CD4-positive, alpha-beta memory T cell (primary cell): ENCODE measurements at regions not wholly inside any gene's neighbourhood (a gene's known extent, or its start where the extent isn't known, plus 50 kb on each side); places are given as distances from the start of the nearest gene placed in this dataset.

ENCODE experiments used
- CTCF ChIA-PET: fragments of 350-600 bp; sonication (Branson Sonifier 250); formaldehyde crosslinking; loops from one replicate; lab custom pipeline; 2021; ENCODE audit warnings: inconsistent platforms; ENCODE audit not compliant: partially characterized antibody; lab: Charles Lee
- POLR2A ChIA-PET: fragments of 350-600 bp; sonication (Branson Sonifier 250); formaldehyde crosslinking; loops from one replicate; lab custom pipeline; 2021; ENCODE audit not compliant: partially characterized antibody; lab: Charles Lee
- DNase-seq, 5 donors: peaks; one replicate each; pipeline versions ENCODE4 v3.0.0 to v3.0.0-alpha.2; 2020 to 2022; ENCODE audit warnings: mixed read lengths in 1 of 5
- H3K27ac ChIP-seq: one replicate; pipeline ENCODE4 v1.7.0; 2013; ENCODE audit warnings: low read depth, low read length
- H3K27me3 ChIP-seq: 2 replicates; pipeline ENCODE4 v1.7.0; 2013; ENCODE audit warnings: mild to moderate bottlenecking, low read length, moderate library complexity; ENCODE audit not compliant: insufficient read depth
- H3K36me3 ChIP-seq: 2 replicates; pipeline ENCODE4 v1.7.0; 2013; ENCODE audit warnings: mild to moderate bottlenecking, low read length, moderate library complexity; ENCODE audit not compliant: insufficient read depth
- H3K4me1 ChIP-seq: 2 replicates; pipeline ENCODE4 v1.7.0; 2013; ENCODE audit warnings: mild to moderate bottlenecking, low read length, moderate library complexity; ENCODE audit not compliant: insufficient read depth
- H3K4me3 ChIP-seq, 2 donors: one replicate each; pipeline ENCODE4 v1.7.0; 2013; ENCODE audit warnings: low read length in 2 of 2, mild to moderate bottlenecking in 1 of 2
- H3K9me3 ChIP-seq, 2 donors: one replicate each; pipeline ENCODE4 v1.7.0; 2013; ENCODE audit warnings: low read length in 2 of 2, control low read depth in 1 of 2; ENCODE audit not compliant: control insufficient read depth in 1 of 2
- H3K27ac Mint-ChIP-seq, 7 donors: one replicate each; pipeline ENCODE4 v1.8.0; 2020 to 2021; ENCODE audit warnings: mixed read lengths in 7 of 7, mild to moderate bottlenecking in 6 of 7, inconsistent platforms in 3 of 7, moderate library complexity in 3 of 7
- H3K27me3 Mint-ChIP-seq, 2 donors: one replicate each; pipeline ENCODE4 v1.8.0; 2020 to 2021; ENCODE audit warnings: mixed read lengths in 2 of 2
- H3K36me3 Mint-ChIP-seq, 2 donors: one replicate each; pipeline ENCODE4 v1.8.0; 2020 to 2021; ENCODE audit warnings: mixed read lengths in 2 of 2, inconsistent platforms in 1 of 2, mild to moderate bottlenecking in 1 of 2
- H3K4me1 Mint-ChIP-seq, 4 donors: one replicate each; pipeline ENCODE4 v1.8.0; 2020 to 2021; ENCODE audit warnings: mixed read lengths in 4 of 4, mild to moderate bottlenecking in 1 of 4
- H3K4me3 Mint-ChIP-seq, 8 donors: one replicate each; pipeline ENCODE4 v1.8.0; 2020 to 2021; ENCODE audit warnings: mixed read lengths in 8 of 8, mild to moderate bottlenecking in 7 of 8, moderate library complexity in 6 of 8, inconsistent platforms in 3 of 8
- H3K9me3 Mint-ChIP-seq, 8 donors: one replicate each; pipeline ENCODE4 v1.8.0; 2020 to 2021; ENCODE audit warnings: mixed read lengths in 8 of 8, mild to moderate bottlenecking in 5 of 8, inconsistent platforms in 3 of 8, moderate library complexity in 1 of 8
- intact Hi-C: fragments of 100-400 bp; cut with micrococcal nuclease; formaldehyde crosslinking; loops from one replicate; pipeline ENCODE4 v1.15.1; 2023

GRCh38 chr1:177488722-177489121, 318.0 kb downstream of the BRINP2 start:
- no peak for DNase-seq
- Histone ChIP-seq H3K9me3 (no peaks in the 10 kb centered on the region), H3K4me3 (no peak overlapping the region), H3K4me1 (no peaks in the 10 kb centered on the region), H3K36me3 (no peaks in the 10 kb centered on the region), H3K27ac (no peak overlapping the region), H3K27me3 (no peaks in the 10 kb centered on the region)
- no peak overlapping the region for H3K27ac Mint-ChIP-seq
- H3K9me3 Mint-ChIP-seq = peaks cover 0 to 15% (median 5%) of the 10 kb centered on the region in 8 donors
- H3K4me3 Mint-ChIP-seq = no peak overlapping the region
- ChIA-PET CTCF (no interaction called here), POLR2A (no interaction called here)
- H3K4me1 Mint-ChIP-seq = no peaks in the 10 kb centered on the region
- no peaks in the 10 kb centered on the region for H3K27me3 Mint-ChIP-seq
- intact Hi-C loops = no loop called here
- no peaks in the 10 kb centered on the region for H3K36me3 Mint-ChIP-seq

- ChIA-PET POLR2A (no interaction called here), CTCF (no interaction called here)
- H3K4me3 ChIP-seq = no peak overlapping the region
- H3K36me3 ChIP-seq = no peaks in the 10 kb centered on the region
- no peaks in the 10 kb centered on the region for H3K4me1 ChIP-seq
- H3K9me3 ChIP-seq = no peaks in the 10 kb centered on the region
- DNase-seq = no peak
- H3K9me3 Mint-ChIP-seq = peaks cover 0 to 18% (median 5%) of the 10 kb centered on the region in 8 donors
- H3K36me3 Mint-ChIP-seq = no peaks in the 10 kb centered on the region
- H3K27me3 ChIP-seq = no peaks in the 10 kb centered on the region
- no peak overlapping the region for H3K27ac Mint-ChIP-seq
- H3K4me1 Mint-ChIP-seq = no peaks in the 10 kb centered on the region
- H3K27me3 Mint-ChIP-seq = no peaks in the 10 kb centered on the region
- no peak overlapping the region for H3K4me3 Mint-ChIP-seq
- no peak overlapping the region for H3K27ac ChIP-seq
- intact Hi-C loops = no loop called here
Measured at GRCh38 chr1:177487481-177487880, 316.7 kb downstream of the BRINP2 start.

- H3K4me3 ChIP-seq = no peak overlapping the region
- DNase-seq = no peak
- H3K27ac ChIP-seq = no peak overlapping the region
- no peaks in the 10 kb centered on the region for H3K27me3 ChIP-seq
- Mint-ChIP-seq H3K27me3 (no peaks in the 10 kb centered on the region), H3K27ac (no peak overlapping the region), H3K9me3 (peaks cover 0 to 22% (median 5%) of the 10 kb centered on the region in 8 donors), H3K4me3 (no peak overlapping the region), H3K36me3 (no peaks in the 10 kb centered on the region), H3K4me1 (no peaks in the 10 kb centered on the region)
- no peaks in the 10 kb centered on the region for H3K4me1 ChIP-seq
- ChIA-PET POLR2A (no interaction called here), CTCF (no interaction called here)
- no peaks in the 10 kb centered on the region for H3K9me3 ChIP-seq
- no peaks in the 10 kb centered on the region for H3K36me3 ChIP-seq
- intact Hi-C loops = no loop called here
Measured at GRCh38 chr1:177480741-177481305, 310.1 kb downstream of the BRINP2 start.

GRCh38 chr1:177479600-177479999, 308.8 kb downstream of the BRINP2 start:
- Histone ChIP-seq H3K9me3 (no peaks in the 10 kb centered on the region), H3K36me3 (no peaks in the 10 kb centered on the region), H3K27ac (no peak overlapping the region), H3K4me3 (no peak overlapping the region), H3K27me3 (no peaks in the 10 kb centered on the region), H3K4me1 (no peaks in the 10 kb centered on the region)
- Mint-ChIP-seq H3K27ac (no peak overlapping the region), H3K36me3 (no peaks in the 10 kb centered on the region), H3K4me3 (no peak overlapping the region), H3K4me1 (no peaks in the 10 kb centered on the region), H3K27me3 (no peaks in the 10 kb centered on the region), H3K9me3 (peaks cover 0 to 10% (median 5%) of the 10 kb centered on the region in 8 donors)
- intact Hi-C loops = no loop called here
- CTCF ChIA-PET = no interaction called here
- no peak for DNase-seq
- POLR2A ChIA-PET = no interaction called here

GRCh38 chr1:177476676-177477075, 305.9 kb downstream of the BRINP2 start:
- intact Hi-C loops = no loop called here
- H3K27me3 ChIP-seq = no peaks in the 10 kb centered on the region
- no peak for DNase-seq
- no peaks in the 10 kb centered on the region for H3K9me3 ChIP-seq
- no peak overlapping the region for H3K27ac ChIP-seq
- H3K27me3 Mint-ChIP-seq = no peaks in the 10 kb centered on the region
- no peaks in the 10 kb centered on the region for H3K4me1 Mint-ChIP-seq
- H3K9me3 Mint-ChIP-seq = peaks cover 0 to 7% (median 4%) of the 10 kb centered on the region in 8 donors
- ChIA-PET POLR2A (no interaction called here), CTCF (interaction anchor here (0.6 kb wide), 1 partner anchor 921 kb away, joined by 3 read pairs; no protein-coding TSS in a partner anchor)
- no peak overlapping the region for H3K27ac Mint-ChIP-seq
- no peak overlapping the region for H3K4me3 ChIP-seq
- H3K36me3 Mint-ChIP-seq = no peaks in the 10 kb centered on the region
- H3K36me3 ChIP-seq = no peaks in the 10 kb centered on the region
- H3K4me3 Mint-ChIP-seq = no peak overlapping the region
- no peaks in the 10 kb centered on the region for H3K4me1 ChIP-seq

- H3K4me1 ChIP-seq = no peaks in the 10 kb centered on the region
- no peaks in the 10 kb centered on the region for H3K9me3 ChIP-seq
- no peak overlapping the region for H3K4me3 Mint-ChIP-seq
- no peak overlapping the region for H3K4me3 ChIP-seq
- H3K27me3 Mint-ChIP-seq = no peaks in the 10 kb centered on the region
- POLR2A ChIA-PET = no interaction called here
- intact Hi-C loops = no loop called here
- H3K27me3 ChIP-seq = no peaks in the 10 kb centered on the region
- H3K4me1 Mint-ChIP-seq = no peaks in the 10 kb centered on the region
- peaks cover 0 to 7% (median 3%) of the 10 kb centered on the region in 8 donors for H3K9me3 Mint-ChIP-seq
- no peaks in the 10 kb centered on the region for H3K36me3 ChIP-seq
- no peak for DNase-seq
- CTCF ChIA-PET = no interaction called here
- no peak overlapping the region for H3K27ac Mint-ChIP-seq
- no peak overlapping the region for H3K27ac ChIP-seq
- H3K36me3 Mint-ChIP-seq = no peaks in the 10 kb centered on the region
Measured at GRCh38 chr1:177472567-177472966, 301.8 kb downstream of the BRINP2 start.

- intact Hi-C loops = no loop called here
- no peak overlapping the region for H3K4me3 ChIP-seq
- H3K36me3 ChIP-seq = no peaks in the 10 kb centered on the region
- H3K36me3 Mint-ChIP-seq = no peaks in the 10 kb centered on the region
- no peaks in the 10 kb centered on the region for H3K4me1 Mint-ChIP-seq
- H3K9me3 ChIP-seq = no peaks in the 10 kb centered on the region
- peaks cover 0 to 4% (median 2%) of the 10 kb centered on the region in 8 donors for H3K9me3 Mint-ChIP-seq
- no peak overlapping the region for H3K27ac ChIP-seq
- no peaks in the 10 kb centered on the region for H3K4me1 ChIP-seq
- no peak overlapping the region for H3K4me3 Mint-ChIP-seq
- H3K27me3 ChIP-seq = no peaks in the 10 kb centered on the region
- ChIA-PET POLR2A (no interaction called here), CTCF (no interaction called here)
- no peak overlapping the region for H3K27ac Mint-ChIP-seq
- H3K27me3 Mint-ChIP-seq = no peaks in the 10 kb centered on the region
- no peak for DNase-seq
Measured at GRCh38 chr1:177471244-177471643, 300.5 kb downstream of the BRINP2 start.
